Cardiac fibroblast (primary cell): ENCODE measurements at regions not wholly inside any gene's neighbourhood (a gene's known extent, or its start where the extent isn't known, plus 50 kb on each side); places are given as distances from the start of the nearest gene placed in this dataset.

Source experiments
- DNase-seq, 2 donors: peaks; one replicate each; pipeline versions ENCODE4 v3.0.0 to v3.0.0-alpha.2; 2010; ENCODE audit warnings: low read depth in 2 of 2
- H3K4me3 ChIP-seq, 2 donors: replicated peaks in 1 of 2; 1 replicate in 1 of 2; 2 replicates in 1 of 2; pipeline ENCODE4 v1.5.1; 2011; ENCODE audit warnings: low read depth in 2 of 2, low read length in 2 of 2, mild to moderate bottlenecking in 2 of 2, moderate library complexity in 1 of 2
- TF ChIP-seq, protein P1 (sequence below): IDR thresholded peaks from one replicate; pipeline ENCODE4 v1.5.1; 2011; ENCODE audit warnings: low read depth, mild to moderate bottlenecking, low read length, inconsistent platforms

GRCh38 chr22:22094514-22094913, 111.9 kb upstream of the TOP3B start:
- H3K4me3 ChIP-seq, result no peak overlapping the region
- DNase-seq, result no peak
- TF ChIP-seq, protein P1, sequence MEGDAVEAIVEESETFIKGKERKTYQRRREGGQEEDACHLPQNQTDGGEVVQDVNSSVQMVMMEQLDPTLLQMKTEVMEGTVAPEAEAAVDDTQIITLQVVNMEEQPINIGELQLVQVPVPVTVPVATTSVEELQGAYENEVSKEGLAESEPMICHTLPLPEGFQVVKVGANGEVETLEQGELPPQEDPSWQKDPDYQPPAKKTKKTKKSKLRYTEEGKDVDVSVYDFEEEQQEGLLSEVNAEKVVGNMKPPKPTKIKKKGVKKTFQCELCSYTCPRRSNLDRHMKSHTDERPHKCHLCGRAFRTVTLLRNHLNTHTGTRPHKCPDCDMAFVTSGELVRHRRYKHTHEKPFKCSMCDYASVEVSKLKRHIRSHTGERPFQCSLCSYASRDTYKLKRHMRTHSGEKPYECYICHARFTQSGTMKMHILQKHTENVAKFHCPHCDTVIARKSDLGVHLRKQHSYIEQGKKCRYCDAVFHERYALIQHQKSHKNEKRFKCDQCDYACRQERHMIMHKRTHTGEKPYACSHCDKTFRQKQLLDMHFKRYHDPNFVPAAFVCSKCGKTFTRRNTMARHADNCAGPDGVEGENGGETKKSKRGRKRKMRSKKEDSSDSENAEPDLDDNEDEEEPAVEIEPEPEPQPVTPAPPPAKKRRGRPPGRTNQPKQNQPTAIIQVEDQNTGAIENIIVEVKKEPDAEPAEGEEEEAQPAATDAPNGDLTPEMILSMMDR, result no peak

DNA sequence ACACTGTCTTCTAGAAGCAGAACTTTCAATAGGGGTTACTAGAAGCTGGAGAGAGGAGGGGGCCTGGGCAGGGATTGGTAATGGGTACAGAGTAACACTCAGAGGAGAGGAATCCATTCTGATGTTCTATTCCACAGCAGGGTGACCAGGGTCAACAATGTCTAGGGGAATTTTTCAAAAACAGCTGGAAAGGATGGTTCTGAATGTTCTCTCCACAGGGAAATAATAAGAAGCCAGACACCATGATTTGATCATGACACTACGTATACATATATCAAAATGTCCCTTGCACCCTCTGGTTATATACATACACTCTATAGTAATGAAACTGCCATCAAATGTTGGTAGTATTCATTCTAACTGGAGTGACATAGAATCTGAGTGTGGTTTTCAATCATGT, 111.2 kb upstream of the TOP3B start:
- DNase-seq, result no peak
- TF ChIP-seq, protein P1, result no peak

DNA sequence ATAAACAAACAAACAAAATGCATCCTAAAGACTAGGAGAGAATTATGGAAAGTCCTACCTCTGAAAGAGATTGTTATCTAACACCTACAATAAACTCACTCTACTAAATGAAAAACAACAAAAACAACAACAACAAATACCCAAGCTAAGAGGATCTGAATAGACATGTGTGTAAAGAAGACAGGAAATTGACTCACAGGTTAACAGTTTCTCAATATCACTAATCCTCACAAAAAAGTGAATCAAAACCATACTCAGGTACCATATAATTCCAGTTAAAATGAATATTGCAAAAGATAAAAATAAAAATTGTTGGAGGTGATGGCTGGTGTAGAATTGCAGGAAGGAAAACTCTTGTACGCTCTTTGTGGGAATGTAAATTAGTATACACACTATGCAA, 110.4 kb upstream of the TOP3B start:
- DNase-seq, result no peak
- TF ChIP-seq, protein P1, result no peak
- H3K4me3 ChIP-seq, result no peak overlapping the region

More for the DNA sequence above, 111.2 kb upstream of the TOP3B start:
- H3K4me3 ChIP-seq, result no peak overlapping the region

DNA sequence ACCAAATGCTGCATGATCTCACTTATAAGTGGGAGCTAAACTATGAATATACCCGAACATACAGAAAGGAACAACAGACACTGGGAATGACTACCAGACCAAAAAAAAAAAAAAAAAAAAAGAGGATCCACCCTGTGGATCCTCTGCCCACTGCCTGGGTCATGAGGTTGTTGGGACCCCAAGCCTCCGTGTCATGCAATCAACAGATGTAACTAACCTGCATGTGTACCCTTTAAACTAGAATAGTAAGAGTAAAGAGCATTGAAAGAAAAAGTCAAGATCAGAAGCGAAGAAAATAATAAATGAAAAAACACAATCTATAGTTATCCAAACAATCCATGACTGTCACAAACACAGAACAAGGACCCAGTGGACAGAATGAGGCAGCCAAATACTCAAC, 109.5 kb upstream of the TOP3B start:
- no peak overlapping the region for H3K4me3 ChIP-seq
- TF ChIP-seq, protein P1, result no peak
- DNase-seq, result no peak

DNA sequence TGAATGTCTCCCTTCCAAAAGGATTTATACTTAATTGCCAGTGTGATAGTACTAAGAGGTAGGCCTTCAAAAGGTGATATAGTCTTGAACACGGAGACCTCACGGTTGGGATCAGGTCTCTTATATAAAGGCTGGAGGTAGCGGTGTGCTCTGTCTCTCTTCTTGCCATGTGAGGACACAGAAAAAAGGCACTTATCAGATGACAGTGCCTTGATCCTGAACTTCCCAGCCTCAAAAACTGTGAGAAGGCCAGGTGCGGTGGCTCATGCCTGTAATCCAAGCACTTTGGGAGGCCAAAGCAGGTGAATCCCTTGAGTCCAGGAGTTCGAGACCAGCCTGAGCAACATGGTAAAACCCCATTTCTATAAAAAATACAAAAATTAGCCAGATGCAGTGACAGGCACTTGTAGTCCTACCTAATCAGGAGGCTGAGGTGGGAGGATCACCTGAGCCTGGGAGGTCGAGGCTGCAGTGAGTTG, 108.9 kb upstream of the TOP3B start:
- no peak for DNase-seq
- H3K4me3 ChIP-seq, result no peak overlapping the region
- TF ChIP-seq, protein P1, result no peak

GRCh38 chr22:22090650-22091399, 108.2 kb upstream of the TOP3B start:
- no peak for DNase-seq
- TF ChIP-seq, protein P1, result no peak
- no peak overlapping the region for H3K4me3 ChIP-seq
